Common myeloid progenitor, CD34-positive (primary cell): ENCODE measurements at regions not wholly inside any gene's neighbourhood (a gene's known extent, or its start where the extent isn't known, plus 50 kb on each side); places are given as distances from the start of the nearest gene placed in this dataset.

Experiments used
- CTCF ChIA-PET: fragments of 350-600 bp; sonication (Branson Sonifier 250); formaldehyde crosslinking; loops from one replicate; lab custom pipeline; 2021; ENCODE audit warnings: antibody characterized with exemption; lab: Charles Lee
- POLR2A ChIA-PET: fragments of 350-600 bp; sonication (Branson Sonifier 250); formaldehyde crosslinking; loops from one replicate; lab custom pipeline; 2021; ENCODE audit warnings: antibody characterized with exemption; lab: Charles Lee
- DNase-seq, 3 donors: peaks; one replicate each; pipeline versions ENCODE4 v3.0.0 to v3.0.0-alpha.2; 2013
- H3K27ac ChIP-seq, 2 experiments: 1 replicate in 1 of 2; 2 replicates in 1 of 2; pipeline ENCODE4 v1.7.0; 2013; ENCODE audit warnings: inconsistent platforms in 2 of 2, low read length in 2 of 2, mild to moderate bottlenecking in 2 of 2, low read depth in 1 of 2, moderate library complexity in 1 of 2; ENCODE audit not compliant: severe bottlenecking in 2 of 2, insufficient read depth in 1 of 2, poor library complexity in 1 of 2
- H3K27me3 ChIP-seq, 5 experiments: replicated peaks in 2 of 5; 1 replicate in 3 of 5; 2 replicates in 2 of 5; pipeline versions ENCODE4 v1.6.1 to v1.7.0; 2013; ENCODE audit warnings: low read length in 4 of 5, mild to moderate bottlenecking in 2 of 5, moderate library complexity in 2 of 5, inconsistent platforms in 1 of 5; ENCODE audit not compliant: insufficient read depth in 5 of 5, control insufficient read depth in 4 of 5
- H3K36me3 ChIP-seq, 4 experiments: 1 replicate in 2 of 4; 2 replicates in 2 of 4; pipeline versions ENCODE4 v1.6.1 to v1.7.0; 2013; ENCODE audit warnings: low read length in 3 of 4, control low read depth in 1 of 4, mild to moderate bottlenecking in 1 of 4; ENCODE audit not compliant: control insufficient read depth in 4 of 4, insufficient read depth in 4 of 4
- H3K4me1 ChIP-seq, 4 experiments: 1 replicate in 3 of 4; 2 replicates in 1 of 4; pipeline versions ENCODE4 v1.6.1 to v1.7.1; 2013; ENCODE audit warnings: low read length in 3 of 4, mild to moderate bottlenecking in 3 of 4, control low read depth in 1 of 4, inconsistent platforms in 1 of 4, moderate library complexity in 1 of 4; ENCODE audit not compliant: control insufficient read depth in 4 of 4, insufficient read depth in 4 of 4; ENCODE audit errors: control extremely low read depth in 1 of 4
- H3K4me3 ChIP-seq, 7 experiments: 1 replicate in 4 of 7; 2 replicates in 3 of 7; pipeline versions ENCODE4 v1.5.1 to v1.7.0; 2013; ENCODE audit warnings: mild to moderate bottlenecking in 7 of 7, low read length in 6 of 7, moderate library complexity in 6 of 7, inconsistent platforms in 2 of 7, low read depth in 2 of 7, control low read depth in 1 of 7; ENCODE audit not compliant: insufficient read depth in 4 of 7, control insufficient read depth in 1 of 7; ENCODE audit errors: extremely low read depth in 1 of 7
- H3K9me3 ChIP-seq, 5 experiments: 1 replicate in 4 of 5; 2 replicates in 1 of 5; pipeline versions ENCODE4 v1.6.1 to v1.7.1; 2013; ENCODE audit warnings: low read length in 4 of 5, mild to moderate bottlenecking in 2 of 5, inconsistent platforms in 1 of 5, low read depth in 1 of 5, moderate library complexity in 1 of 5; ENCODE audit not compliant: control insufficient read depth in 4 of 5, insufficient read depth in 2 of 5; ENCODE audit errors: control extremely low read depth in 1 of 5
- WGBS: methylation state at CpG from one replicate; pipeline ENCODE4 v1.1.5; 2013; ENCODE audit not compliant: insufficient coverage; 5-methylcytosine and 5-hydroxymethylcytosine counted together

GRCh38 chr6:145031001-145031400 is 704.3 kb downstream of the EPM2A start:
- ChIA-PET POLR2A (no interaction called here), CTCF (interaction anchor here (0.8 to 2.4 kb wide), 2 partner anchors 442 to 446 kb away, joined by 3 to 8 read pairs; no protein-coding TSS in a partner anchor)
- Histone ChIP-seq H3K4me1 (no peaks in the 10 kb centered on the region), H3K27me3 (no peaks in the 10 kb centered on the region), H3K36me3 (no peaks in the 10 kb centered on the region), H3K9me3 (no peaks in the 10 kb centered on the region), H3K27ac (no peak overlapping the region), H3K4me3 (no peak overlapping the region)
- DNase-seq: no peak
- whole genome bisulfite sequencing: no CpG with 5 or more reads among the region's 2 CpGs

GRCh38 chr6:145031962-145032361 is 703.4 kb downstream of the EPM2A start:
- no peak overlapping the region for H3K27ac ChIP-seq
- H3K27me3 ChIP-seq: no peaks in the 10 kb centered on the region
- CTCF ChIA-PET: interaction anchor here (1.2 to 2.4 kb wide), 2 partner anchors 447 to 484 kb away, joined by 3 to 8 read pairs; no protein-coding TSS in a partner anchor
- no peaks in the 10 kb centered on the region for H3K36me3 ChIP-seq
- POLR2A ChIA-PET: no interaction called here
- H3K9me3 ChIP-seq: no peaks in the 10 kb centered on the region
- WGBS: 100% methylated on average over 2 of the region's 4 CpGs
- H3K4me3 ChIP-seq: no peak overlapping the region
- no peak for DNase-seq
- H3K4me1 ChIP-seq: no peaks in the 10 kb centered on the region

DNA sequence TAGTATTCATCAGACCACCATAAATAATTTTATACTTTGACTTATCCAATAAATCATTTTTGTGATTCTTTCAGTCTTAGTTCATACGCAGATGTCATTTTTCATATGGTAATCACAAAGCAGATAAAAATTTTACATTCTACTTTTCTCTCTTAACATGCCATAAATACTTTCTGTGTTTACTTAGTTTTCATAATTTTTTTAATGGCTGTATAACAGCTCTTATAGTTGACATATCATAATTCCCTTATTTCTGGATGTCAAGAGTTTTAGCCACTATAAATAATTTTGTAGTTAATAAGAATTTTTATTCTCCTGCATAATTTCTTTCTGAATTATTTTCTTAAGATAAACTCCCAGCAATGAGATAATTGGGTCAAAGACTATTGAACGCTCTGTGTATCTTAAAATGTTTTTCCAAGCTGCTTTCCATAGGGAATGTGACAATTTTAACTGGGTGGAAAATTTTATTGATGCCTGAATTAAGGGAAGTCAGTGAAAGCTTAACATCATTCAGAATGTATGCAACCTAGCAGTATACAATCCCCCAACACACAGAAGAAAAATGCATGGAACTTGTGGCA is 702.7 kb downstream of the EPM2A start:
- H3K4me3 ChIP-seq: no peak overlapping the region
- no peak for DNase-seq
- no peaks in the 10 kb centered on the region for H3K4me1 ChIP-seq
- H3K36me3 ChIP-seq: no peaks in the 10 kb centered on the region
- no CpG with 5 or more reads among the region's 2 CpGs for whole genome bisulfite sequencing
- no peak overlapping the region for H3K27ac ChIP-seq
- no peaks in the 10 kb centered on the region for H3K27me3 ChIP-seq
- ChIA-PET CTCF (interaction anchor here (1.2 kb wide), 1 partner anchor 484 kb away, joined by 3 read pairs; no protein-coding TSS in a partner anchor), POLR2A (no interaction called here)
- H3K9me3 ChIP-seq: no peaks in the 10 kb centered on the region

DNA sequence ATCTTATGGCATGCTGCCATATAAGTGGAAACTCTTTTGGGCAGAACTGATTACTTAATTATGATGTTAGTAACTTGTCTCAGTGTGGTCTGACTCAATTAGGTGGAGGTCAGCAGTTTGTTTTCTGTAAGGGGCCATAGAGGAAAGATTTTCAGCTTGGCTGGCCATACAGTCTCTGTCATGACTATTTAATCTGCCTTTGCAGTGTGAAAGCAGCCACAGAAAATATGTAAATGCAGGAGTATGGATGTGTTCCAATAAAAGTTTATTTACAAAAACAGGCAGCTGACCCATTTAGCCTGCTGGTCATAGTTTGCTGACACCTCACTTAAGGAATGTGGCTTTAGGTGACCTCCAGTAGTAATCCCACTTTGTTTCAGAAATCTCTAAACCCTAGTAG is 700.7 kb downstream of the EPM2A start:
- no peak for DNase-seq
- no peaks in the 10 kb centered on the region for H3K36me3 ChIP-seq
- CTCF ChIA-PET: interaction anchor here (1.0 kb wide), 1 partner anchor 450 kb away, joined by 3 read pairs; no protein-coding TSS in a partner anchor

GRCh38 chr6:145036236-145036635 is 699.1 kb downstream of the EPM2A start:
- Histone ChIP-seq H3K9me3 (no peaks in the 10 kb centered on the region), H3K27ac (no peak overlapping the region), H3K36me3 (no peaks in the 10 kb centered on the region), H3K27me3 (no peaks in the 10 kb centered on the region), H3K4me1 (no peaks in the 10 kb centered on the region), H3K4me3 (no peak overlapping the region)
- DNase-seq: no peak
- WGBS: 100% methylated on average over 3 of the region's 5 CpGs
- ChIA-PET CTCF (no interaction called here), POLR2A (no interaction called here)

More for the DNA sequence above, 700.7 kb downstream of the EPM2A start:
- no peaks in the 10 kb centered on the region for H3K27me3 ChIP-seq
- no peaks in the 10 kb centered on the region for H3K9me3 ChIP-seq
- POLR2A ChIA-PET: no interaction called here
- H3K4me3 ChIP-seq: no peak overlapping the region
- no peak overlapping the region for H3K27ac ChIP-seq
- no peaks in the 10 kb centered on the region for H3K4me1 ChIP-seq

DNA sequence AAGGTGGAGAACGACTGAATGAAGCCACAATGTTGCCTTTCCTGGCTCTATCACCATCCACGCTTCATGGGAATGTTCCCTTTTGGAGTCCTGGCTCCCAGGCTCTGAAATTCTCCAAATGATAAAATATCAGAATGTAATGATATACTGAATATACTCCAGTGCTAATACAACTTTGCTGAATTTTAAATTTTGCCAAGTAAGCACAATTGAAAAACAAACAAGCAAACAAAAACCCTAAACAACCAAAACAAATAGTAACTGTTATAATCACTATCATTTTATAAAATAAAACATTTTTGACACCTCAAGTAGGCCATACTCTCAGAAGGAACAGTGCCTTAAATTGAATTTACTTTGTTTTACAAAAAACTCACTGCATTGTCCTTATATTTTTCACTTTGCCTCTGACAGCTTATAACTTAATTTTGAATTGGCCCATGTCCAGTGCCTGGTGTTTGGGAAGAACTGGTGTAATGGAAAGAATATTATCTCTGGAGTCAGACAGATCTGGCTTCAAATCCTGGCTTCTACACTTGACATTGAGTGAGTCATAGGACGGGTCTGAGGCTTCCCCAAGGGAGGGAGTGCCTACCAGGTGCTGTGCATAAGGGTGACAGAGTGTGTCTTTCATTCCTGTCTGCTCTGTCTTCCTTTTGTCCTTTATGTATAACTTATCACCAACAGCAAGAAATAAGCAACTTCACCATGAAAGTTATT is 698.3 kb downstream of the EPM2A start:
- H3K9me3 ChIP-seq: no peaks in the 10 kb centered on the region
- ChIA-PET CTCF (interaction anchor here (1.2 kb wide), 1 partner anchor 8 kb away, joined by 3 read pairs; no protein-coding TSS in a partner anchor), POLR2A (no interaction called here)
- H3K4me3 ChIP-seq: no peak overlapping the region
- H3K4me1 ChIP-seq: no peaks in the 10 kb centered on the region
- H3K36me3 ChIP-seq: no peaks in the 10 kb centered on the region
- H3K27ac ChIP-seq: no peak overlapping the region
- H3K27me3 ChIP-seq: no peaks in the 10 kb centered on the region
- DNase-seq: no peak
- WGBS: 88% methylated on average over 1 of the region's 3 CpGs

GRCh38 chr6:145042559-145042958 is 692.8 kb downstream of the EPM2A start:
- no peak overlapping the region for H3K4me3 ChIP-seq
- no peaks in the 10 kb centered on the region for H3K9me3 ChIP-seq
- peaks cover 1 to 12% (median 7%) of the 10 kb centered on the region in 4 experiments for H3K4me1 ChIP-seq
- 97% methylated on average over 3 of the region's 5 CpGs for WGBS
- DNase-seq: no peak
- no peak overlapping the region for H3K27ac ChIP-seq
- no peaks in the 10 kb centered on the region for H3K27me3 ChIP-seq
- ChIA-PET CTCF (no interaction called here), POLR2A (no interaction called here)
- H3K36me3 ChIP-seq: no peaks in the 10 kb centered on the region
